B cell (primary cell): ENCODE measurements at regions not wholly inside any gene's neighbourhood (a gene's known extent, or its start where the extent isn't known, plus 50 kb on each side); places are given as distances from the start of the nearest gene placed in this dataset.

Source experiments
- EZH2 ChIP-seq: IDR thresholded peaks from 2 replicates; pipeline ENCODE4 v1.6.1; 2012; ENCODE audit warnings: borderline replicate concordance, low read depth, mild to moderate bottlenecking, moderate library complexity, low read length; ENCODE audit not compliant: insufficient read depth, poor library complexity, severe bottlenecking
- TF ChIP-seq, protein P1 (sequence below): fragments of 200-600 bp; IDR thresholded peaks from one replicate; pipeline ENCODE4 v1.8.0; 2022; ENCODE audit warnings: antibody characterized with exemption, mild to moderate bottlenecking

DNA sequence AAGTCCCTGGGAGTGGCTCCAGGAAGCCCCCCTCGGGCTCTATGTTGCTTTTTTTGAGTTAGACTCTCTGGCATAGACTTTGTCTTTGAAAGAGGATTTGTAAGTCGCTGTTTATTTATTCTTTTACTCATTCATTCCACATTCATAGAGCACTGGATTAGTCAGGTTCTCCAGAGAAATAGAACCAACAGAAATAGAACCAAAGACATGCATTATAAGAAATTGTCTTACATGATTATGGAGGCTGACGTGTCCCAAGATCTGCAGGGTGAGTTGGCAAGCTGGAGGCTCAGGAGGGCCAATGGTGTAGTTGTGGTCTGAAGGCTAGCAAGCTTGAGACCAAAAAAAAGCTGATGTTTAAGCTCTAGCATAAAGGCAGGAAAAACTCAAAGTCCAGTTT is 98.3 kb upstream of the CHD6 start:
- TF ChIP-seq, protein P1, sequence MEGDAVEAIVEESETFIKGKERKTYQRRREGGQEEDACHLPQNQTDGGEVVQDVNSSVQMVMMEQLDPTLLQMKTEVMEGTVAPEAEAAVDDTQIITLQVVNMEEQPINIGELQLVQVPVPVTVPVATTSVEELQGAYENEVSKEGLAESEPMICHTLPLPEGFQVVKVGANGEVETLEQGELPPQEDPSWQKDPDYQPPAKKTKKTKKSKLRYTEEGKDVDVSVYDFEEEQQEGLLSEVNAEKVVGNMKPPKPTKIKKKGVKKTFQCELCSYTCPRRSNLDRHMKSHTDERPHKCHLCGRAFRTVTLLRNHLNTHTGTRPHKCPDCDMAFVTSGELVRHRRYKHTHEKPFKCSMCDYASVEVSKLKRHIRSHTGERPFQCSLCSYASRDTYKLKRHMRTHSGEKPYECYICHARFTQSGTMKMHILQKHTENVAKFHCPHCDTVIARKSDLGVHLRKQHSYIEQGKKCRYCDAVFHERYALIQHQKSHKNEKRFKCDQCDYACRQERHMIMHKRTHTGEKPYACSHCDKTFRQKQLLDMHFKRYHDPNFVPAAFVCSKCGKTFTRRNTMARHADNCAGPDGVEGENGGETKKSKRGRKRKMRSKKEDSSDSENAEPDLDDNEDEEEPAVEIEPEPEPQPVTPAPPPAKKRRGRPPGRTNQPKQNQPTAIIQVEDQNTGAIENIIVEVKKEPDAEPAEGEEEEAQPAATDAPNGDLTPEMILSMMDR: no peak
- no peak for TF ChIP-seq EZH2
